PC-9 (cell line): ENCODE measurements at regions not wholly inside any gene's neighbourhood (a gene's known extent, or its start where the extent isn't known, plus 50 kb on each side); places are given as distances from the start of the nearest gene placed in this dataset.
"Not testable (repeated sequence)": the region's sequence is repeated elsewhere in the genome, so short reads cannot be mapped to it uniquely, and the experiment has no call there.

Source experiments
- BruUV-seq: library from RNA; stranded (reverse); fragments of 400-500 nt; replicated peaks from 2 replicates; lab custom pipeline; 2021; lab: Mats Ljungman, UMichigan
- CTCF ChIA-PET: fragments of 300-600 bp; sonication (Branson Sonifier 250); formaldehyde crosslinking; loops from one replicate; lab custom pipeline; 2022; ENCODE audit warnings: antibody characterized with exemption; lab: Charles Lee
- POLR2A ChIA-PET: fragments of 300-600 bp; sonication (Branson Sonifier 250); formaldehyde crosslinking; loops from one replicate; lab custom pipeline; 2022; ENCODE audit warnings: antibody characterized with exemption; ENCODE audit not compliant: unreplicated experiment; lab: Charles Lee
- DNase-seq, 2 experiments: peaks; one replicate each; pipeline versions ENCODE4 v3.0.0 to v3.0.0-alpha.2; 2015 to 2022; ENCODE audit warnings: mixed read lengths in 1 of 2
- H2AFZ ChIP-seq: fragments of 200-600 bp; sonication (generic); 2 replicates; pipeline ENCODE4 v1.8.1; 2017; ENCODE audit warnings: antibody characterized with exemption
- H3F3A ChIP-seq: fragments of 200-600 bp; sonication (generic); 2 replicates; pipeline ENCODE4 v1.8.1; 2017; ENCODE audit warnings: antibody characterized with exemption, mild to moderate bottlenecking, low read depth; ENCODE audit not compliant: insufficient read depth
- H3K27ac ChIP-seq: fragments of 200-600 bp; sonication (generic); 2 replicates; pipeline ENCODE4 v1.6.1; 2016; ENCODE audit warnings: mixed run types
- H3K27me3 ChIP-seq: fragments of 200-600 bp; sonication (generic); 2 replicates; pipeline ENCODE4 v1.6.1; 2016; ENCODE audit warnings: low read depth, mixed run types; ENCODE audit not compliant: insufficient read depth
- H3K36me3 ChIP-seq: fragments of 200-600 bp; sonication (generic); 2 replicates; pipeline ENCODE4 v1.6.1; 2016; ENCODE audit warnings: low read depth, mixed run types
- H3K4me1 ChIP-seq: fragments of 200-600 bp; sonication (generic); replicated peaks from 2 replicates; pipeline ENCODE4 v1.6.1; 2016; ENCODE audit warnings: mixed run types; ENCODE audit not compliant: insufficient read depth
- H3K4me2 ChIP-seq: fragments of 200-600 bp; sonication (generic); 2 replicates; pipeline ENCODE4 v1.6.1; 2017; ENCODE audit warnings: mixed run types
- H3K4me3 ChIP-seq: fragments of 200-600 bp; sonication (generic); 2 replicates; pipeline ENCODE4 v1.6.1; 2016; ENCODE audit warnings: mixed run types
- H3K79me2 ChIP-seq: fragments of 200-600 bp; sonication (generic); 2 replicates; pipeline ENCODE4 v1.6.1; 2017; ENCODE audit warnings: low read depth, mixed run types
- H3K9me2 ChIP-seq: fragments of 200-600 bp; sonication (generic); 2 replicates; pipeline ENCODE4 v1.8.1; 2017; ENCODE audit warnings: mild to moderate bottlenecking; ENCODE audit not compliant: insufficient read depth
- H3K9me3 ChIP-seq: fragments of 200-600 bp; sonication (generic); 2 replicates; pipeline ENCODE4 v1.8.1; 2016; ENCODE audit warnings: low read depth; ENCODE audit not compliant: insufficient read depth
- H4K20me1 ChIP-seq: fragments of 200-600 bp; sonication (generic); 2 replicates; pipeline ENCODE4 v1.8.1; 2017; ENCODE audit not compliant: insufficient read depth
- EZH2 ChIP-seq: fragments of 200-600 bp; sonication (generic); IDR thresholded peaks from 2 replicates; pipeline ENCODE4 v1.8.0; 2017; ENCODE audit warnings: antibody characterized with exemption, low read depth
- intact Hi-C: fragments of 100-400 bp; cut with micrococcal nuclease; formaldehyde crosslinking; loops from one replicate; pipeline ENCODE4 v1.10.0; 2022; ENCODE audit not compliant: unreplicated experiment
- TF ChIP-seq, protein P1 (sequence below): fragments of 200-600 bp; sonication (generic); conservative IDR thresholded peaks from 2 replicates; pipeline ENCODE4 v1.6.1; 2017; ENCODE audit warnings: mixed run types, antibody characterized with exemption, mild to moderate bottlenecking, moderate library complexity

DNA sequence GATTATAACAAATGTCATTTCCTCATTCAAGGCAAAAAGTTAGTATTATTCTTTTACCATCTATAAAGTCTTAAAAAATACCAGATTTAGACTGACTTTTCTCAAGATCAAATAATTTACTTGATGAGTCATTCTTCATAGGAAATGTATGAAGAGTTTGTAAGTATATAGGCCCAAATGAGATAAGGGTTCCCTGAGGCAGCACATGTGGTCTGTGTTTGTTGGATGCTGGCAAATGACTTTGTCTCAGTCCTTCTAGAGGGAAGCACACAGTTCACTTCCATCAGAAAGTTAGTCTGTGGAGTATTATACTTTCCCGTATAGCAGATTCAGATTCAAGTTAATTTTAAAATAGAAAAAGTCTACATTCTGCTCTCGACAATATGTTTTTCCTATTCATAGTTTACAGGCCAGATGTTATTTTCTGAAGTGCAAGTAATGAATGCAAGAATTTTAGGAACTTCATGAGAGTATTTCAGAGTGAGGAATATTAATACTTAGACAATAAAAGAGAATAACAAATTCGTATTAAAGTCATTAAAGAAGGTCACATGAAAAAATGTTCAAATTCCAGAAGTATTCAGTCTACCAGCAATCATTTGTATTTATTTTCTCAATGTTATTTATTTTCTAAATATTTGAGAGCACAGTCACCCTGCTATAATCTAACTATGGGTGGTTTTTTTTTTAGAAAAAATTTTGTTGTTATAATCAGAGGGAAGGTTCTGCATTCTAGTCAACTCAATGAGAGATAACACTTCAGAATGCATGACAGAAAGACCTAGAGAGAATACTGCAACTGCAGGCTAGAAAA is 601.8 kb upstream of the ZFP42 start:
- Histone ChIP-seq H3K27me3 (no peaks in the 10 kb centered on the region), H3K4me3 (no peak overlapping the region), H2AFZ (no peak overlapping the region), H4K20me1 (no peaks in the 10 kb centered on the region), H3F3A (no peaks in the 10 kb centered on the region), H3K9me3 (no peaks in the 10 kb centered on the region), H3K79me2 (no peaks in the 10 kb centered on the region), H3K36me3 (no peaks in the 10 kb centered on the region), H3K4me2 (no peak overlapping the region), H3K9me2 (no peaks in the 10 kb centered on the region), H3K27ac (no peak overlapping the region), H3K4me1 (no peaks in the 10 kb centered on the region)
- POLR2A ChIA-PET = no interaction called here
- TF ChIP-seq EZH2 = no peak
- TF ChIP-seq, protein P1, sequence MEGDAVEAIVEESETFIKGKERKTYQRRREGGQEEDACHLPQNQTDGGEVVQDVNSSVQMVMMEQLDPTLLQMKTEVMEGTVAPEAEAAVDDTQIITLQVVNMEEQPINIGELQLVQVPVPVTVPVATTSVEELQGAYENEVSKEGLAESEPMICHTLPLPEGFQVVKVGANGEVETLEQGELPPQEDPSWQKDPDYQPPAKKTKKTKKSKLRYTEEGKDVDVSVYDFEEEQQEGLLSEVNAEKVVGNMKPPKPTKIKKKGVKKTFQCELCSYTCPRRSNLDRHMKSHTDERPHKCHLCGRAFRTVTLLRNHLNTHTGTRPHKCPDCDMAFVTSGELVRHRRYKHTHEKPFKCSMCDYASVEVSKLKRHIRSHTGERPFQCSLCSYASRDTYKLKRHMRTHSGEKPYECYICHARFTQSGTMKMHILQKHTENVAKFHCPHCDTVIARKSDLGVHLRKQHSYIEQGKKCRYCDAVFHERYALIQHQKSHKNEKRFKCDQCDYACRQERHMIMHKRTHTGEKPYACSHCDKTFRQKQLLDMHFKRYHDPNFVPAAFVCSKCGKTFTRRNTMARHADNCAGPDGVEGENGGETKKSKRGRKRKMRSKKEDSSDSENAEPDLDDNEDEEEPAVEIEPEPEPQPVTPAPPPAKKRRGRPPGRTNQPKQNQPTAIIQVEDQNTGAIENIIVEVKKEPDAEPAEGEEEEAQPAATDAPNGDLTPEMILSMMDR = no peak
- intact Hi-C loops = no loop called here
- DNase-seq = no peak
- CTCF ChIA-PET = no interaction called here
- no TSS peak for BruUV-seq

DNA sequence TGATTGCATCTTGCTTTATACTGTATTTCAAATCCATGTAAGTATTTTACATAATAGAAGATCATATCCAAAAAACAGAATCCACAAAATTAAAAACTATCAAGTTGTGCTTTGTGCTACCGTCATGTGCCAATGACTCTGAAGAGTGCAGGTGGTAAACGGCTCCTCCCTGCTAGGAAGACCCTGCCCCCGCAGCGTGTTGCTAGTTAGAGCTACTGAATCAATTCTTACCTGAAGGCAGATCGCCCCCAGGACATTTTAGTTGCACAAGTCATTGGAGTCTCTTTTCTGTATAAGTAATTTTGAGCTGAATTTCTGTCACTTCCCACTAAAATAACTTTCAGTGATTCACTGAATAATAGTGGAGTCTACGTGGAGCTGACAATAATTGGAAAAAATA is 599.5 kb upstream of the ZFP42 start:
- no peaks in the 10 kb centered on the region for H3K27me3 ChIP-seq
- H3K36me3 ChIP-seq = no peaks in the 10 kb centered on the region
- H2AFZ ChIP-seq = no peak overlapping the region
- no peaks in the 10 kb centered on the region for H4K20me1 ChIP-seq
- H3K27ac ChIP-seq = no peak overlapping the region
- H3K79me2 ChIP-seq = no peaks in the 10 kb centered on the region
- no peak overlapping the region for H3K4me3 ChIP-seq
- H3K9me3 ChIP-seq = no peaks in the 10 kb centered on the region
- CTCF ChIA-PET = no interaction called here
- DNase-seq = no peak
- intact Hi-C loops = no loop called here
- POLR2A ChIA-PET = no interaction called here
- H3K4me1 ChIP-seq = no peaks in the 10 kb centered on the region
- no peaks in the 10 kb centered on the region for H3F3A ChIP-seq
- H3K4me2 ChIP-seq = no peak overlapping the region
- no peaks in the 10 kb centered on the region for H3K9me2 ChIP-seq
- no TSS peak for BruUV-seq
- TF ChIP-seq, protein P1 = no peak
- no peak for TF ChIP-seq EZH2

DNA sequence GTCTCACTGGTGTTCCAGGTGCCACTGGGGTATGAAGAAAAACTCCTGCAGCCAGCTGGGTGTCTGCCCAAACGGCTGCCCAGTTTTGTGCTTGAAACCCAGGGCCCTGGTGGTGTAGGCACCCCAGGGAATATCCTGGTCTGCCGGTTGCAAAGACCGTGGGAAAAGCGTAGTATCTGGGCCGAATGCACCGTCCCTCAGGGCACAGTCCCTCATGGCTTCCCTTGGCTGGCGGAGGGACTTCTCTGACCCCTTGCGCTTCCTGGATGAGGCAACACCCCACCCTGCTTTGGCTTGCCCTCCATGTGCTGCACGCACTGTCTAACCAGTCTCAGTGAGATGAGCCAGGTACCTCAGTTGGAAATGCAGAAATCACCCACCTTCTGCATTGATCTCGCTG is 587.1 kb upstream of the ZFP42 start:
- DNase-seq, BruUV-seq, H3K4me3 ChIP-seq, H3F3A ChIP-seq, H2AFZ ChIP-seq, H3K4me2 ChIP-seq, H3K79me2 ChIP-seq, H3K9me2 ChIP-seq, CTCF ChIA-PET, H3K36me3 ChIP-seq, POLR2A ChIA-PET, H3K9me3 ChIP-seq, H3K27me3 ChIP-seq, H3K4me1 ChIP-seq, intact Hi-C loops, H4K20me1 ChIP-seq, H3K27ac ChIP-seq: not testable (repeated sequence)
